Activated CD4-positive, CD25-positive, alpha-beta regulatory T cell treated with anti-CD3 and anti-CD28 coated beads, Interleukin-2, amount 50 U/mL, for 72 hours (primary cell): ENCODE measurements at regions not wholly inside any gene's neighbourhood (a gene's known extent, or its start where the extent isn't known, plus 50 kb on each side); places are given as distances from the start of the nearest gene placed in this dataset.

Experiments used
- DNase-seq: peaks from one replicate; pipeline ENCODE4 v3.0.0; 2021

GRCh38 chr18:2336690-2337392, 234.5 kb downstream of the METTL4 start:
- DNase-seq, result no peak

GRCh38 chr18:2337552-2338141, 233.7 kb downstream of the METTL4 start:
- peak; percentile 55 for DNase-seq

- DNase-seq, result no peak
These were observed 232.7 kb downstream of the METTL4 start for GRCh38 chr18:2338601-2339000.

GRCh38 chr18:2340335-2340734, 231.0 kb downstream of the METTL4 start:
- no peak for DNase-seq

- DNase-seq, result no peak
These were observed 223.3 kb downstream of the METTL4 start for GRCh38 chr18:2348003-2348402.

- no peak for DNase-seq
These were observed 220.0 kb downstream of the METTL4 start for GRCh38 chr18:2351126-2351850.

- no peak for DNase-seq
These were observed 217.0 kb downstream of the METTL4 start for GRCh38 chr18:2354292-2354691.

- DNase-seq, result no peak
These were observed 214.4 kb downstream of the METTL4 start for GRCh38 chr18:2356906-2357305.

DNA sequence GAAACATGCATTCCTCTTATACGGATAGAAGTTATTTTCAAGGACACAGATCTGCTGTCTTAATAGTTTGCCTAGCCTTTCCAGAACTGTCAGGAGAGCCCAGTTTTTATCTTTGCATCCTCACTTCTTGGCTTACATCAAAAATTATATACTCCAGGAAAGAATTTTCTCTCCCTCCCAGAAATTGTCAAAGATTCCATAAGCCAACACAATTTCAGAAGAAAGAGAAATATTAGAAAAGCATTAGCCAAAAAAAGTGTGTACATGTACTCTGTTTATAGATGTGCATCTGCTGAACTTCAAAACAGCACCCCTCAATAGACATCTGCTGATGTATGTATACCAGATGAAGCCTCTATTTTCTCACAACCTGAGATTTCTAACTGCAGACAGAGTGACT, 210.4 kb downstream of the METTL4 start:
- DNase-seq, result no peak

DNA sequence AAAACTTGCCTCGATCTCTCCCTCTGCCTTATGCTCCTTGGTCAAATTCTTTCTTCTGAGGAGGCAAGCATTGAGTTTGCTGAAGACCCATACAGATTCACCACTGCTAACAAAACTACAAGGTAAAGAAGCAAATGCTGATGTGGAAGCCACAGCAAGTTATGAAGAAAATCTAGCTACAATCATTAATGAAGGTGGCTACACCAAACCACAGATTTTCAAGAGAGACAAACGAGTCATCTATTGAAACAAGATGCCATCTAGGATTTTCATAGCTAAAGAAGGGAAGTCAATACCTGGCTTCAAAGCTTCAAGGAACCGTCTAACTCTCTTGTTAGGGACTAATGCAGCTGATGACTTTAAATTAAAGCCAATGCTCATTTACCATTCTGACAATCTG, 203.2 kb downstream of the METTL4 start:
- no peak for DNase-seq

- no peak for DNase-seq
These were observed 194.6 kb downstream of the METTL4 start for GRCh38 chr18:2376707-2377106.

- DNase-seq, result no peak
These were observed 191.2 kb downstream of the METTL4 start for GRCh38 chr18:2380101-2380500.

- DNase-seq, result no peak
These were observed 189.8 kb downstream of the METTL4 start for GRCh38 chr18:2381539-2381938.

GRCh38 chr18:2387588-2387987, 183.7 kb downstream of the METTL4 start:
- DNase-seq, result no peak

DNA sequence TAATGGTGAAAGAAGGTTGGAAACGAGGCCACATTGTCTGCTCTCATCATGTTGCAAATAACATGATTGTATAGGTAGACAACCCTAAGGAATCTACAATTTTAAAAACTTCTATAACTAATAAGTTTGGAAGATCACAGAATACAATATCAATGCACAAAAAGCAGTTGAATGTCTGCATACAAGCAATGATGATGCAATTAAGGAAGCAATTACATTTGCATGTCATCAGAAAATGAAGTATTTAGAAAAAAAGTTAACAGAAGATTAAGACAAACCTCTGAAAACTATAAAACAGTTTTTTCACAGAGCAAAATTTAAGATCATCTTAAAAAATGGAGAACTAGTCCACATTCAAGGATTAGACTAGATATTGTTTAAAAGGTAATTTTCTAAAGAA, 181.1 kb downstream of the METTL4 start:
- DNase-seq, result no peak

DNA sequence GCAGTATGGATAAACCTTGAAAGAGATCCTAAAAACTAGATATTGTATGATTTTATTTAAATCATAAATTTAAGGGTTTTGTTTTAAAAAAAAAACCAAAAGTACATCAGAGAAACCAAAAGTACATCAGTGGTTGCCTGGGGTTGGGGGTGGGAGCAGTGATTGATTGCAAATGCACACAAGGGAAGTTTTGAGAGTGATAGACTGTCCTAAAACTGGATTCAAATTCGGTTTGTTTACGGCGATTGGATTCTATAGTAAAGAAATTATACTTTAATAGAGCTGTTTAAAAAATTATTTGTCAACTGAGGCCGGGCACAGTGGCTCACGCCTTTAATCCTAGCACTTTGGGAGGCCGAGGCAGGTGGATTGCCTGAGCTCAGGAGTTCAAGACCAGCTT, 179.8 kb downstream of the METTL4 start:
- no peak for DNase-seq

DNA sequence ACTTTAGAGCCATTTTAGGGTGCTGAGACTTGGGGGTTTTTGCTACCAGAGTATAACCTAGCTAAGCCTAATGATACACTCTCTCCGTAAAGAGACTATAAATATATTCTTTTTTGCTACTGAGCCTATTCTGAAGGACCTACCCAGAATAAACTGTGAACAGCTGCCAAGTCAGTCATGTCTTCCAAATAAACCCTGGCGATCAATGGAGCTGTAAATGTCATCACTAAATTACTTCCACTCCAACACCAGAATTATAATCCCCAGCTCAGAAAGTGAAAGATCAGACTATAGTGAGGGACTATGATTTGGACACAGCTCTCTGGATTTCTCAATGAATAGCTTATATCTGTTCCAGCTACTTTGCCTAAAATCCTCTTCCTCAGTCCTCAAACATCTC, 178.9 kb downstream of the METTL4 start:
- no peak for DNase-seq

- no peak for DNase-seq
These were observed 176.6 kb downstream of the METTL4 start for GRCh38 chr18:2394684-2395083.

- DNase-seq, result no peak
These were observed 175.7 kb downstream of the METTL4 start for GRCh38 chr18:2395427-2396161.

- no peak for DNase-seq
These were observed 175.2 kb downstream of the METTL4 start for GRCh38 chr18:2396162-2396505.

DNA sequence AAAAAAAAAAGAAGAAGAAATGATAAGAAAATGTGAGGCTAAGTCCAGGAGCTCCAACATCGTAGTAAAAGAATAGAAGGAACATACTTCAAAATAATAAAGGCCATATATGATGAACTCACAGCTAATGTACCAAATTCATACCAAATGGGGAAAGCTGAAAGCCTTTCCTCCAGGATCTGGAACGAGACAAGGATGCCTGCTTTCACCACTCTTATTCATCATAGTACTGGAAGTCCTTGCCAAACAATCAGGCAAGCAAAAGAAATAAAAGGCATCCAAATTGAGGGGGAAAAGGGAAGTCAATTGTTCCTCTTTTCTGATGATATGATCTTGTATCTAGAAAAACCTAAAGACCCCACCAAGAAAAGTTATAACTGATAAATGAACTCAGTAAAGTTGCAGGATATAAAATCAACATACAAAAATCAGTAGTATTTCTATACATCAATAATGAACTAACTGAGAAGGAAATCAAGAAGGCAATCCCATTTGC, 170.6 kb downstream of the METTL4 start:
- DNase-seq, result no peak

GRCh38 chr18:2402084-2402483, 169.2 kb downstream of the METTL4 start:
- no peak for DNase-seq

DNA sequence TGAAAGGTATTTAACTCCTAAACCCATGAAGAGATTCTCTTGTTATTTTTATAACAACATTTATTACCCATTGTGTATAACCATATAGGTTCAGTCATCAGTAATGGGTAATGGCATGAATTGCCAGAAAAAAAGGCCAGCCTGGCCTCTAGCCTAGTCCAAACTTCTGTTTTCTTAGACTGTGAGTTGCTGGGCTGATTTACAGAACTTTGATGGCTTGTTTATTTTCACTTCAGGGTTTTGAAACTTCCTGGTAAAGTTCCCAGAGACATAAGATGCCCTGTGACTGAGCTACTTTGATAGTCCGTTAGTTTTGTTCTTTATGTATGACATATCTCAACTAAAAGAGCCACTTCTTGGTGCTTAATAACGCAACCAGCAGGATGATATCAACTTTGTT, 164.8 kb downstream of the METTL4 start:
- DNase-seq, result no peak

DNA sequence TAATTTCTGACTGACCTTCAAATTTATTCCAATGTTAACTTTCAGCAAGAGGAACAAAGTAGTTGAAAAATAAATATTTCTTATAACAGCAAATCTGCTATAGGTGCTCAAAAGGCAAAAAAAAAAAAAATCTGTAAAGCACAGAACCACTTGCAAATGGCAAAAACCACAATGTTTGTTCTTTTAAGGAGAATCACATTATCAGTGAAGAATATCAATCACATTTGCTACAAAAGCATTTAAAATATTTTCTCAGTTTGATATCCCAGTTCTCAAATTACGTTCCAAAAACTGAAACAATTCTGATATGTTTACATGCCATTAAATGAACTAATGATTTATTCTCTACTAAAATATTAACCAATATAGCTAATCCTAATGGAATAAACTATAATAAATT, 163.3 kb downstream of the METTL4 start:
- DNase-seq, result no peak
